Cardiac muscle cell (in vitro differentiated cells and primary cell): ENCODE measurements at regions not wholly inside any gene's neighbourhood (a gene's known extent, or its start where the extent isn't known, plus 50 kb on each side); places are given as distances from the start of the nearest gene placed in this dataset.

Source experiments
- DNase-seq, 2 donors: peaks; one replicate each; pipeline versions ENCODE4 v3.0.0 to v3.0.0-alpha.2; 2010 to 2017; ENCODE audit warnings: low read depth in 1 of 2, low spot score in 1 of 2
- H3K27ac ChIP-seq: fragments of 200-600 bp; sonication (generic); 2 replicates; pipeline ENCODE4 v1.5.1; 2016
- H3K27me3 ChIP-seq: fragments of 200-600 bp; sonication (generic); 2 replicates; pipeline ENCODE4 v1.6.0; 2016; ENCODE audit warnings: control low read depth
- H3K36me3 ChIP-seq: fragments of 200-600 bp; sonication (generic); 2 replicates; pipeline ENCODE4 v1.5.1; 2016; ENCODE audit warnings: control low read depth
- H3K4me1 ChIP-seq: fragments of 200-600 bp; sonication (generic); 2 replicates; pipeline ENCODE4 v1.8.1; 2017; ENCODE audit warnings: low read depth, mild to moderate bottlenecking, mixed run types
- H3K4me3 ChIP-seq: fragments of 200-600 bp; sonication (generic); 2 replicates; pipeline ENCODE4 v1.5.1; 2016; ENCODE audit warnings: mild to moderate bottlenecking
- H3K9me3 ChIP-seq: fragments of 200-600 bp; sonication (generic); 2 replicates; pipeline ENCODE4 v1.5.1; 2017; ENCODE audit warnings: low read depth, mild to moderate bottlenecking, control low read depth
- TF ChIP-seq, protein P1 (sequence below): IDR thresholded peaks from 2 replicates; pipeline ENCODE4 v1.5.1; 2012; ENCODE audit warnings: low read depth, mild to moderate bottlenecking, low read length

GRCh38 chr16:27736431-27736830 is 186.5 kb downstream of the KATNIP start:
- no peak overlapping the region for H3K27ac ChIP-seq
- no peaks in the 10 kb centered on the region for H3K36me3 ChIP-seq
- H3K9me3 ChIP-seq = no peaks in the 10 kb centered on the region
- TF ChIP-seq, protein P1, sequence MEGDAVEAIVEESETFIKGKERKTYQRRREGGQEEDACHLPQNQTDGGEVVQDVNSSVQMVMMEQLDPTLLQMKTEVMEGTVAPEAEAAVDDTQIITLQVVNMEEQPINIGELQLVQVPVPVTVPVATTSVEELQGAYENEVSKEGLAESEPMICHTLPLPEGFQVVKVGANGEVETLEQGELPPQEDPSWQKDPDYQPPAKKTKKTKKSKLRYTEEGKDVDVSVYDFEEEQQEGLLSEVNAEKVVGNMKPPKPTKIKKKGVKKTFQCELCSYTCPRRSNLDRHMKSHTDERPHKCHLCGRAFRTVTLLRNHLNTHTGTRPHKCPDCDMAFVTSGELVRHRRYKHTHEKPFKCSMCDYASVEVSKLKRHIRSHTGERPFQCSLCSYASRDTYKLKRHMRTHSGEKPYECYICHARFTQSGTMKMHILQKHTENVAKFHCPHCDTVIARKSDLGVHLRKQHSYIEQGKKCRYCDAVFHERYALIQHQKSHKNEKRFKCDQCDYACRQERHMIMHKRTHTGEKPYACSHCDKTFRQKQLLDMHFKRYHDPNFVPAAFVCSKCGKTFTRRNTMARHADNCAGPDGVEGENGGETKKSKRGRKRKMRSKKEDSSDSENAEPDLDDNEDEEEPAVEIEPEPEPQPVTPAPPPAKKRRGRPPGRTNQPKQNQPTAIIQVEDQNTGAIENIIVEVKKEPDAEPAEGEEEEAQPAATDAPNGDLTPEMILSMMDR = no peak
- no peak for DNase-seq
- H3K4me1 ChIP-seq = no peaks in the 10 kb centered on the region
- H3K4me3 ChIP-seq = no peak overlapping the region
- no peaks in the 10 kb centered on the region for H3K27me3 ChIP-seq

DNA sequence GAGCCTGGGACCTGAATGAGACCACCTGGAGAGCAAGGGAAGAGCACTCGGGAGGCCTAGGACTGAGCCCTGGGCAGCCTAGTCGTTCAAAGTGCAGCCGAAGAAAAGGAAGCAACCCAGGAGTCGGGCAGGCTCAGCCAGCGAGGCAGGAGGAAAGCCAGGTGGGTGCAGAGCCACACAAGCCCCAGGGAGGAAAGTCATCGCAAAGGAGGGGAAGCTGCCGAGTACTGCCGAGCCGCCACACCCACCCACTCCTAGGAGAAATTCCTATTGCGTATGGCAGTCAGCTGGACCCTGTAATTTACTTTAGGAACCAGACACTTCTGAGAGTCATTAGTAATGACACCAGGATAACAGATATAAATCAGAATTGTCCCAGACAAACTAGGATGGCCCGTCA is 187.6 kb downstream of the KATNIP start:
- H3K9me3 ChIP-seq = no peaks in the 10 kb centered on the region
- H3K4me3 ChIP-seq = no peak overlapping the region
- TF ChIP-seq, protein P1 = no peak
- H3K27me3 ChIP-seq = no peaks in the 10 kb centered on the region
- no peak overlapping the region for H3K27ac ChIP-seq
- no peaks in the 10 kb centered on the region for H3K4me1 ChIP-seq
- no peaks in the 10 kb centered on the region for H3K36me3 ChIP-seq
- DNase-seq = no peak
